Testis (tissue), 2 donors: ENCODE measurements at regions not wholly inside any gene's neighbourhood (a gene's known extent, or its start where the extent isn't known, plus 50 kb on each side); places are given as distances from the start of the nearest gene placed in this dataset.

Source experiments
- DNase-seq: peaks from one replicate; pipeline ENCODE4 v3.0.0-alpha.2; 2019
- H3K27ac ChIP-seq, 2 donors: fragments of 200-600 bp; sonication (generic); one replicate each; pipeline ENCODE4 v1.5.1; 2019
- H3K27me3 ChIP-seq: fragments of 200-600 bp; sonication (generic); one replicate; pipeline ENCODE4 v1.5.1; 2019
- H3K36me3 ChIP-seq: fragments of 200-600 bp; sonication (generic); one replicate; pipeline ENCODE4 v1.5.1; 2017; ENCODE audit warnings: low read depth; ENCODE audit errors: missing control alignments
- H3K4me1 ChIP-seq: fragments of 200-600 bp; sonication (generic); one replicate; pipeline ENCODE4 v1.5.1; 2019
- H3K4me3 ChIP-seq, 2 donors: fragments of 200-600 bp; sonication (generic); one replicate each; pipeline ENCODE4 v1.5.1; 2017 to 2019
- H3K9me3 ChIP-seq: fragments of 200-600 bp; sonication (generic); one replicate; pipeline ENCODE4 v1.5.1; 2017
- CTCF ChIP-seq, 3 experiments: fragments of 450-650 bp in 2 of 3; fragments of 200-600 bp in 1 of 3; sonication (generic) in 1 of 3; IDR thresholded peaks; one replicate each; pipeline ENCODE4 v1.5.1; 2016 to 2019; ENCODE audit warnings: antibody characterized with exemption in 3 of 3, mild to moderate bottlenecking in 2 of 3, moderate library complexity in 1 of 3
- POLR2A ChIP-seq: fragments of 450-650 bp; IDR thresholded peaks from one replicate; pipeline ENCODE4 v1.6.1; 2017; ENCODE audit warnings: antibody characterized with exemption, mild to moderate bottlenecking, moderate library complexity
- WGBS, 2 donors: methylation state at CpG; one replicate each; pipeline ENCODE4 v1.1.5; 2018; 5-methylcytosine and 5-hydroxymethylcytosine counted together
- intact Hi-C: fragments of 100-400 bp; cut with DNase I; formaldehyde crosslinking; loops from one replicate; pipeline ENCODE4 v1.15.1; 2023; ENCODE audit warnings: low total_unique reads

GRCh38 chr7:67843615-67844014 is 847.0 kb downstream of the TYW1 start:
- Histone ChIP-seq H3K4me1 (no peaks in the 10 kb centered on the region), H3K27ac (no peak overlapping the region), H3K9me3 (no peaks in the 10 kb centered on the region), H3K4me3 (no peak overlapping the region), H3K36me3 (no peaks in the 10 kb centered on the region), H3K27me3 (no peaks in the 10 kb centered on the region)
- no peak for DNase-seq
- TF ChIP-seq CTCF (IDR thresholded peaks at IDR 0.05), result no peak
- no peak for TF ChIP-seq POLR2A
- intact Hi-C loops, result no loop called here
- WGBS, 2 donors, result 74 to 84% methylated on average over 4 of the region's 4 CpGs

GRCh38 chr7:67847092-67847787 is 850.6 kb downstream of the TYW1 start:
- no peak for DNase-seq
- Histone ChIP-seq H3K4me3 (no peak overlapping the region), H3K36me3 (no peaks in the 10 kb centered on the region), H3K9me3 (no peaks in the 10 kb centered on the region), H3K27ac (no peak overlapping the region), H3K4me1 (no peaks in the 10 kb centered on the region), H3K27me3 (no peaks in the 10 kb centered on the region)
- intact Hi-C loops, result no loop called here
- 68 to 79% methylated on average over 10 to 11 of the region's 11 CpGs for WGBS, 2 donors
- TF ChIP-seq POLR2A (no peak), CTCF (IDR thresholded peaks at IDR 0.05) (no peak)

GRCh38 chr7:67854221-67855178 is 857.9 kb downstream of the TYW1 start:
- no peaks in the 10 kb centered on the region for H3K36me3 ChIP-seq
- 51% methylated on average over 22 of the region's 22 CpGs for WGBS, 2 donors
- H3K9me3 ChIP-seq, result no peaks in the 10 kb centered on the region
- no peaks in the 10 kb centered on the region for H3K27me3 ChIP-seq
- no peak for TF ChIP-seq CTCF (IDR thresholded peaks at IDR 0.05)
- TF ChIP-seq POLR2A, result no peak
- intact Hi-C loops, result no loop called here
- H3K27ac ChIP-seq, result no peak overlapping the region
- no peak for DNase-seq
- H3K4me3 ChIP-seq, result no peak overlapping the region
- H3K4me1 ChIP-seq, result no peaks in the 10 kb centered on the region

GRCh38 chr7:67855322-67855721 is 858.7 kb downstream of the TYW1 start:
- DNase-seq, result no peak
- Histone ChIP-seq H3K27ac (no peak overlapping the region), H3K4me3 (no peak overlapping the region), H3K36me3 (no peaks in the 10 kb centered on the region), H3K27me3 (no peaks in the 10 kb centered on the region), H3K9me3 (no peaks in the 10 kb centered on the region), H3K4me1 (no peaks in the 10 kb centered on the region)
- intact Hi-C loops, result no loop called here
- 71 to 77% methylated on average over 5 of the region's 5 CpGs for WGBS, 2 donors
- TF ChIP-seq POLR2A, result no peak
- TF ChIP-seq CTCF (IDR thresholded peaks at IDR 0.05), result no peak
